GM19395 (cell line): ENCODE measurements at regions not wholly inside any gene's neighbourhood (a gene's known extent, or its start where the extent isn't known, plus 50 kb on each side); places are given as distances from the start of the nearest gene placed in this dataset.

Source experiments
- ATAC-seq: cut with Tn5 transposase; IDR thresholded peaks from one replicate; pipeline ENCODE4 v1.9.1; 2021; ENCODE audit warnings: mild to moderate bottlenecking, moderate library complexity; ENCODE audit not compliant: unreplicated experiment

GRCh38 chr9:107064378-107064777 is 201.4 kb downstream of the ZNF462 start:
- ATAC-seq = no peak

- ATAC-seq = no peak
These were observed 202.6 kb downstream of the ZNF462 start for GRCh38 chr9:107065549-107065948.

GRCh38 chr9:107067739-107068416 is 204.9 kb downstream of the ZNF462 start:
- no peak for ATAC-seq

GRCh38 chr9:107068581-107068980 is 205.6 kb downstream of the ZNF462 start:
- no peak for ATAC-seq

GRCh38 chr9:107070586-107070985 is 207.6 kb downstream of the ZNF462 start:
- no peak for ATAC-seq

- no peak for ATAC-seq
These were observed 205.0 kb upstream of the RAD23B start for GRCh38 chr9:107078061-107078460.

GRCh38 chr9:107079589-107079988 is 203.5 kb upstream of the RAD23B start:
- no peak for ATAC-seq

- ATAC-seq = no peak
These were observed 202.9 kb upstream of the RAD23B start for GRCh38 chr9:107080130-107080529.

GRCh38 chr9:107086460-107086859 is 196.6 kb upstream of the RAD23B start:
- no peak for ATAC-seq

GRCh38 chr9:107087222-107087621 is 195.9 kb upstream of the RAD23B start:
- ATAC-seq = no peak

GRCh38 chr9:107090218-107090617 is 192.9 kb upstream of the RAD23B start:
- ATAC-seq = no peak

GRCh38 chr9:107093365-107094060 is 189.6 kb upstream of the RAD23B start:
- no peak for ATAC-seq

GRCh38 chr9:107094370-107094769 is 188.7 kb upstream of the RAD23B start:
- no peak for ATAC-seq

- ATAC-seq = no peak
These were observed 182.5 kb upstream of the RAD23B start for GRCh38 chr9:107100591-107100990.

GRCh38 chr9:107102011-107102410 is 181.1 kb upstream of the RAD23B start:
- ATAC-seq = no peak

- ATAC-seq = no peak
These were observed 179.5 kb upstream of the RAD23B start for GRCh38 chr9:107103621-107104020.

- ATAC-seq = no peak
These were observed 177.3 kb upstream of the RAD23B start for GRCh38 chr9:107105784-107106183.

GRCh38 chr9:107106416-107106815 is 176.7 kb upstream of the RAD23B start:
- no peak for ATAC-seq

GRCh38 chr9:107108342-107109130 is 174.5 kb upstream of the RAD23B start:
- no peak for ATAC-seq

- no peak for ATAC-seq
These were observed 173.8 kb upstream of the RAD23B start for GRCh38 chr9:107109324-107109723.

- ATAC-seq = no peak
These were observed 172.9 kb upstream of the RAD23B start for GRCh38 chr9:107110153-107110552.

GRCh38 chr9:107112707-107113243 is 170.3 kb upstream of the RAD23B start:
- ATAC-seq = peak; percentile 92
